ENCODE measurements at regions not wholly inside any gene's neighbourhood (a gene's known extent, or its start where the extent isn't known, plus 50 kb on each side); places are given as distances from the start of the nearest gene placed in this dataset.

- Mint-ChIP-seq H3K4me3 (no peak overlapping the region), H3K27me3 (peaks cover 15% of the 10 kb centered on the region), H3K36me3 (no peaks in the 10 kb centered on the region), H3K9me3 (no peaks in the 10 kb centered on the region), H3K27ac (no peak overlapping the region), H3K4me1 (no peaks in the 10 kb centered on the region)
Observed at GRCh38 chr1:14109276-14109635, 409.3 kb downstream of the PRDM2 start.

- Mint-ChIP-seq H3K4me1 (peaks cover 4% of the 10 kb centered on the region), H3K27me3 (peaks cover 20% of the 10 kb centered on the region)
Observed at GRCh38 chr1:14110040-14110439, 410.1 kb downstream of the PRDM2 start.

GRCh38 chr1:14111121-14111520 is 411.1 kb downstream of the PRDM2 start:
- Mint-ChIP-seq H3K4me3 (no peak overlapping the region), H3K36me3 (no peaks in the 10 kb centered on the region), H3K27me3 (peaks cover 21% of the 10 kb centered on the region), H3K4me1 (peaks cover 4% of the 10 kb centered on the region), H3K27ac (no peak overlapping the region), H3K9me3 (no peaks in the 10 kb centered on the region)

More at GRCh38 chr1:14110040-14110439, 410.1 kb downstream of the PRDM2 start:
- Mint-ChIP-seq H3K36me3 (no peaks in the 10 kb centered on the region), H3K9me3 (no peaks in the 10 kb centered on the region), H3K27ac (no peak overlapping the region), H3K4me3 (no peak overlapping the region)

- Mint-ChIP-seq H3K4me3 (no peak overlapping the region), H3K27me3 (peaks cover 12% of the 10 kb centered on the region), H3K9me3 (no peaks in the 10 kb centered on the region), H3K27ac (no peak overlapping the region), H3K36me3 (no peaks in the 10 kb centered on the region), H3K4me1 (peaks cover 4% of the 10 kb centered on the region)
Observed at GRCh38 chr1:14112613-14113012, 412.6 kb downstream of the PRDM2 start.

- Mint-ChIP-seq H3K9me3 (no peaks in the 10 kb centered on the region), H3K4me3 (no peak overlapping the region), H3K36me3 (no peaks in the 10 kb centered on the region), H3K4me1 (peaks cover 4% of the 10 kb centered on the region), H3K27ac (no peak overlapping the region), H3K27me3 (peaks cover 12% of the 10 kb centered on the region)
Observed at GRCh38 chr1:14113271-14113670, 413.3 kb downstream of the PRDM2 start.

- Mint-ChIP-seq H3K36me3 (no peaks in the 10 kb centered on the region), H3K9me3 (no peaks in the 10 kb centered on the region), H3K4me1 (peaks cover 4% of the 10 kb centered on the region), H3K27me3 (peaks cover 10% of the 10 kb centered on the region), H3K4me3 (no peak overlapping the region), H3K27ac (no peak overlapping the region)
Observed at GRCh38 chr1:14113841-14114567, 414.0 kb downstream of the PRDM2 start.

GRCh38 chr1:14115976-14116375 is 416.0 kb downstream of the PRDM2 start:
- peaks cover 8% of the 10 kb centered on the region for H3K9me3 Mint-ChIP-seq
- H3K4me1 Mint-ChIP-seq: peaks cover 4% of the 10 kb centered on the region
- no peak overlapping the region for H3K4me3 Mint-ChIP-seq
- peaks cover 19% of the 10 kb centered on the region for H3K27me3 Mint-ChIP-seq
- no peaks in the 10 kb centered on the region for H3K36me3 Mint-ChIP-seq
- H3K27ac Mint-ChIP-seq: no peak overlapping the region

GRCh38 chr1:14117700-14118099 is 417.7 kb downstream of the PRDM2 start:
- Mint-ChIP-seq H3K9me3 (peaks cover 9% of the 10 kb centered on the region), H3K36me3 (no peaks in the 10 kb centered on the region), H3K4me1 (peaks cover 4% of the 10 kb centered on the region), H3K4me3 (no peak overlapping the region), H3K27me3 (peaks cover 27% of the 10 kb centered on the region), H3K27ac (no peak overlapping the region)

- Mint-ChIP-seq H3K27ac (no peak overlapping the region), H3K4me3 (no peak overlapping the region), H3K9me3 (peaks cover 9% of the 10 kb centered on the region), H3K27me3 (peaks cover 24% of the 10 kb centered on the region), H3K4me1 (peaks cover 4% of the 10 kb centered on the region), H3K36me3 (no peaks in the 10 kb centered on the region)
Observed at GRCh38 chr1:14118691-14119485, 418.9 kb downstream of the PRDM2 start.

- peaks cover 18% of the 10 kb centered on the region for H3K27me3 Mint-ChIP-seq
- H3K9me3 Mint-ChIP-seq: peaks cover 9% of the 10 kb centered on the region
- H3K27ac Mint-ChIP-seq: no peak overlapping the region
- no peaks in the 10 kb centered on the region for H3K36me3 Mint-ChIP-seq
- no peaks in the 10 kb centered on the region for H3K4me1 Mint-ChIP-seq
- H3K4me3 Mint-ChIP-seq: no peak overlapping the region
Observed at GRCh38 chr1:14120895-14121294, 420.9 kb downstream of the PRDM2 start.

- no peaks in the 10 kb centered on the region for H3K36me3 Mint-ChIP-seq
- no peaks in the 10 kb centered on the region for H3K9me3 Mint-ChIP-seq
- H3K4me1 Mint-ChIP-seq: no peaks in the 10 kb centered on the region
- H3K27me3 Mint-ChIP-seq: peaks cover 2% of the 10 kb centered on the region
- H3K27ac Mint-ChIP-seq: no peak overlapping the region
- no peak overlapping the region for H3K4me3 Mint-ChIP-seq
Observed at GRCh38 chr1:14128096-14128495, 428.1 kb downstream of the PRDM2 start.

- H3K36me3 Mint-ChIP-seq: no peaks in the 10 kb centered on the region
- no peaks in the 10 kb centered on the region for H3K9me3 Mint-ChIP-seq
- no peak overlapping the region for H3K4me3 Mint-ChIP-seq
- peaks cover 2% of the 10 kb centered on the region for H3K27me3 Mint-ChIP-seq
- no peak overlapping the region for H3K27ac Mint-ChIP-seq
- no peaks in the 10 kb centered on the region for H3K4me1 Mint-ChIP-seq
Observed at GRCh38 chr1:14129009-14129408, 429.0 kb downstream of the PRDM2 start.

GRCh38 chr1:14135070-14135469 is 435.1 kb downstream of the PRDM2 start:
- H3K4me3 Mint-ChIP-seq: no peak overlapping the region
- H3K27me3 Mint-ChIP-seq: no peaks in the 10 kb centered on the region
- H3K4me1 Mint-ChIP-seq: no peaks in the 10 kb centered on the region

GRCh38 chr1:14136152-14136763 is 436.3 kb downstream of the PRDM2 start:
- no peaks in the 10 kb centered on the region for H3K9me3 Mint-ChIP-seq

More at GRCh38 chr1:14135070-14135469, 435.1 kb downstream of the PRDM2 start:
- Mint-ChIP-seq H3K27ac (no peak overlapping the region), H3K9me3 (no peaks in the 10 kb centered on the region), H3K36me3 (no peaks in the 10 kb centered on the region)

GRCh38 chr1:14136881-14137280 is 436.9 kb downstream of the PRDM2 start:
- no peak overlapping the region for H3K27ac Mint-ChIP-seq
- H3K9me3 Mint-ChIP-seq: no peaks in the 10 kb centered on the region
- no peak overlapping the region for H3K4me3 Mint-ChIP-seq
- H3K27me3 Mint-ChIP-seq: no peaks in the 10 kb centered on the region
- H3K36me3 Mint-ChIP-seq: no peaks in the 10 kb centered on the region
- no peaks in the 10 kb centered on the region for H3K4me1 Mint-ChIP-seq

More at GRCh38 chr1:14136152-14136763, 436.3 kb downstream of the PRDM2 start:
- H3K27ac Mint-ChIP-seq: no peak overlapping the region
- no peaks in the 10 kb centered on the region for H3K4me1 Mint-ChIP-seq
- H3K36me3 Mint-ChIP-seq: no peaks in the 10 kb centered on the region
- H3K27me3 Mint-ChIP-seq: no peaks in the 10 kb centered on the region
- H3K4me3 Mint-ChIP-seq: no peak overlapping the region

Measured in activated naive CD4-positive, alpha-beta T cell treated with anti-CD3 and anti-CD28 coated beads, Interleukin-2, amount 50 U/mL, for 24 hours (primary cell).